KMS-11 (cell line): ENCODE measurements at regions not wholly inside any gene's neighbourhood (a gene's known extent, or its start where the extent isn't known, plus 50 kb on each side); places are given as distances from the start of the nearest gene placed in this dataset.
"Not testable (repeated sequence)": the region's sequence is repeated elsewhere in the genome, so short reads cannot be mapped to it uniquely, and the experiment has no call there.

Experiments used
- H2AFZ ChIP-seq: fragments of 200-600 bp; sonication (generic); 2 replicates; pipeline ENCODE4 v1.6.1; 2016; ENCODE audit warnings: antibody characterized with exemption, mixed run types, low read depth
- H3K27ac ChIP-seq: fragments of 200-600 bp; sonication (generic); 2 replicates; pipeline ENCODE4 v1.6.1; 2016; ENCODE audit warnings: mild to moderate bottlenecking, mixed run types
- H3K27me3 ChIP-seq: fragments of 200-600 bp; sonication (generic); 2 replicates; pipeline ENCODE4 v1.6.1; 2017; ENCODE audit warnings: mild to moderate bottlenecking, low read depth, mixed run types, moderate library complexity; ENCODE audit not compliant: insufficient read depth
- H3K36me3 ChIP-seq: fragments of 200-600 bp; sonication (generic); 2 replicates; pipeline ENCODE4 v1.6.1; 2017; ENCODE audit warnings: mild to moderate bottlenecking, mixed run types; ENCODE audit not compliant: insufficient read depth
- H3K4me1 ChIP-seq: fragments of 200-600 bp; sonication (generic); 2 replicates; pipeline ENCODE4 v1.6.1; 2016; ENCODE audit warnings: mild to moderate bottlenecking, low read depth, mixed run types; ENCODE audit not compliant: poor library complexity, severe bottlenecking
- H3K4me2 ChIP-seq: fragments of 200-600 bp; sonication (generic); 2 replicates; pipeline ENCODE4 v1.7.0; 2016; ENCODE audit warnings: mild to moderate bottlenecking, mixed run types
- H3K4me3 ChIP-seq: fragments of 200-600 bp; sonication (generic); IDR thresholded peaks from 2 replicates; pipeline ENCODE4 v1.6.1; 2017; ENCODE audit warnings: low read depth, low read length, mixed read lengths; ENCODE audit not compliant: insufficient read depth
- H3K79me2 ChIP-seq: fragments of 200-600 bp; sonication (generic); 2 replicates; pipeline ENCODE4 v1.6.1; 2016; ENCODE audit warnings: low read depth, mixed run types; ENCODE audit not compliant: insufficient read depth
- H3K9ac ChIP-seq: fragments of 200-600 bp; sonication (generic); 2 replicates; pipeline ENCODE4 v1.6.1; 2016; ENCODE audit warnings: mild to moderate bottlenecking, mixed run types
- H4K20me1 ChIP-seq: fragments of 200-600 bp; sonication (generic); 2 replicates; pipeline ENCODE4 v1.6.1; 2016; ENCODE audit warnings: mild to moderate bottlenecking, mixed run types; ENCODE audit not compliant: insufficient read depth
- CTCF ChIP-seq: fragments of 200-600 bp; sonication (generic); conservative IDR thresholded peaks from 2 replicates; pipeline ENCODE4 v1.6.1; 2017; ENCODE audit warnings: low read depth, mild to moderate bottlenecking, antibody characterized with exemption, low read length, moderate library complexity, mixed read lengths

GRCh38 chr16:27628241-27628942, 78.4 kb downstream of the KATNIP start:
- Histone ChIP-seq H3K79me2 (no peaks in the 10 kb centered on the region), H3K27ac (no peak overlapping the region), H3K4me3 (no peak overlapping the region), H3K27me3 (no peaks in the 10 kb centered on the region), H3K9ac (no peak overlapping the region), H4K20me1 (no peaks in the 10 kb centered on the region), H2AFZ (no peak overlapping the region), H3K4me1 (no peaks in the 10 kb centered on the region), H3K36me3 (no peaks in the 10 kb centered on the region), H3K4me2 (no peak overlapping the region)
- TF ChIP-seq CTCF = no peak

- not testable (repeated sequence) for H3K4me3 ChIP-seq, H4K20me1 ChIP-seq, H3K36me3 ChIP-seq, H3K4me1 ChIP-seq, H3K4me2 ChIP-seq, H3K27ac ChIP-seq, H3K9ac ChIP-seq, H2AFZ ChIP-seq, H3K79me2 ChIP-seq, H3K27me3 ChIP-seq
Measured at GRCh38 chr16:27628943-27629462, 79.1 kb downstream of the KATNIP start.

GRCh38 chr16:27632216-27632615, 82.3 kb downstream of the KATNIP start:
- no peaks in the 10 kb centered on the region for H3K36me3 ChIP-seq

GRCh38 chr16:27633221-27633620, 83.3 kb downstream of the KATNIP start:
- Histone ChIP-seq H4K20me1 (no peaks in the 10 kb centered on the region), H2AFZ (no peak overlapping the region), H3K9ac (no peak overlapping the region), H3K27me3 (no peaks in the 10 kb centered on the region), H3K4me3 (no peak overlapping the region), H3K4me2 (no peak overlapping the region), H3K79me2 (no peaks in the 10 kb centered on the region), H3K36me3 (no peaks in the 10 kb centered on the region), H3K4me1 (no peaks in the 10 kb centered on the region), H3K27ac (no peak overlapping the region)
- TF ChIP-seq CTCF = no peak

More at GRCh38 chr16:27632216-27632615, 82.3 kb downstream of the KATNIP start:
- no peaks in the 10 kb centered on the region for H4K20me1 ChIP-seq
- no peaks in the 10 kb centered on the region for H3K79me2 ChIP-seq
- H3K9ac ChIP-seq = no peak overlapping the region
- TF ChIP-seq CTCF = no peak
- no peak overlapping the region for H3K4me2 ChIP-seq
- H3K27ac ChIP-seq = no peak overlapping the region
- no peak overlapping the region for H2AFZ ChIP-seq
- no peaks in the 10 kb centered on the region for H3K4me1 ChIP-seq
- no peak overlapping the region for H3K4me3 ChIP-seq
- H3K27me3 ChIP-seq = no peaks in the 10 kb centered on the region

- TF ChIP-seq CTCF = no peak
- Histone ChIP-seq H3K27me3 (no peaks in the 10 kb centered on the region), H4K20me1 (no peaks in the 10 kb centered on the region), H3K27ac (no peak overlapping the region), H3K4me1 (no peaks in the 10 kb centered on the region), H3K9ac (no peak overlapping the region), H3K4me3 (no peak overlapping the region), H3K79me2 (no peaks in the 10 kb centered on the region), H3K36me3 (no peaks in the 10 kb centered on the region), H3K4me2 (no peak overlapping the region), H2AFZ (no peak overlapping the region)
Measured at GRCh38 chr16:27633721-27634120, 83.8 kb downstream of the KATNIP start.
